HEK293 (cell line): ENCODE measurements at regions not wholly inside any gene's neighbourhood (a gene's known extent, or its start where the extent isn't known, plus 50 kb on each side); places are given as distances from the start of the nearest gene placed in this dataset.

Experiments used
- CTCF ChIA-PET: fragments of 350-600 bp; formaldehyde crosslinking; extraction: SDS; loops from one replicate; lab custom pipeline; 2021; ENCODE audit warnings: antibody characterized with exemption; lab: Yijun Ruan, JAX
- POLR2A ChIA-PET: fragments of 300-600 bp; formaldehyde crosslinking; extraction: SDS; loops from one replicate; lab custom pipeline; 2020; ENCODE audit warnings: antibody characterized with exemption, inconsistent platforms; lab: Yijun Ruan, JAX
- H3K27ac ChIP-seq: fragments of 200-500 bp; sonication (Bioruptor generic); 2 replicates; pipeline ENCODE4 v1.5.1; 2014; ENCODE audit warnings: low read depth, low read length, control low read depth, inconsistent platforms; ENCODE audit errors: extremely low read depth
- H3K36me3 ChIP-seq, 2 experiments: fragments of 200-500 bp in 1 of 2; sonication (Bioruptor generic) in 1 of 2; 1 replicate in 1 of 2; 2 replicates in 1 of 2; pipeline ENCODE4 v1.5.1; 2014 to 2017; ENCODE audit warnings: inconsistent platforms in 2 of 2, low read length in 2 of 2; ENCODE audit not compliant: control insufficient read depth in 2 of 2, insufficient read depth in 1 of 2
- H3K4me1 ChIP-seq: fragments of 200-500 bp; sonication (Bioruptor generic); 2 replicates; pipeline ENCODE4 v1.5.1; 2014; ENCODE audit warnings: mild to moderate bottlenecking, low read length, inconsistent platforms; ENCODE audit not compliant: control insufficient read depth, insufficient read depth
- H3K4me3 ChIP-seq: 2 replicates; pipeline ENCODE4 v1.5.1; 2011; ENCODE audit warnings: low read depth, mild to moderate bottlenecking, control low read depth, low read length, moderate library complexity
- H3K9me3 ChIP-seq: fragments of 200-500 bp; sonication (Bioruptor generic); 2 replicates; pipeline ENCODE4 v1.5.1; 2014; ENCODE audit warnings: low read depth, low read length, inconsistent platforms; ENCODE audit not compliant: control insufficient read depth, insufficient read depth
- BCL11B ChIP-seq: fragments of 450-650 bp; formaldehyde crosslinking; IDR thresholded peaks from 2 replicates; pipeline ENCODE4 v1.5.1; 2016; ENCODE audit warnings: low read depth, missing biosample characterization, missing genetic modification characterization
- ELK4 ChIP-seq: IDR thresholded peaks from 2 replicates; pipeline ENCODE4 v1.6.1; 2011; ENCODE audit warnings: mild to moderate bottlenecking, low read depth, low read length, borderline replicate concordance
- MZF1 ChIP-seq: fragments of 450-650 bp; formaldehyde crosslinking; IDR thresholded peaks from 2 replicates; pipeline ENCODE4 v1.5.1; 2017; ENCODE audit warnings: missing biosample characterization, missing genetic modification characterization, borderline replicate concordance
- OSR2 ChIP-seq: fragments of 450-650 bp; formaldehyde crosslinking; IDR thresholded peaks from 2 replicates; pipeline ENCODE4 v1.5.1; 2016; ENCODE audit warnings: missing biosample characterization, missing genetic modification characterization
- ZNF169 ChIP-seq: fragments of 450-650 bp; formaldehyde crosslinking; IDR thresholded peaks from 2 replicates; pipeline ENCODE4 v1.5.1; 2016; ENCODE audit warnings: missing biosample characterization, missing genetic modification characterization
- ZNF214 ChIP-seq: fragments of 450-650 bp; formaldehyde crosslinking; IDR thresholded peaks from 2 replicates; pipeline ENCODE4 v1.5.1; 2017; ENCODE audit warnings: missing biosample characterization, mild to moderate bottlenecking, missing genetic modification characterization, borderline replicate concordance
- ZNF362 ChIP-seq: fragments of 450-650 bp; formaldehyde crosslinking; IDR thresholded peaks from 2 replicates; pipeline ENCODE4 v1.5.1; 2016; ENCODE audit warnings: missing biosample characterization, missing genetic modification characterization
- ZNF366 ChIP-seq: fragments of 450-650 bp; formaldehyde crosslinking; conservative IDR thresholded peaks from 2 replicates; pipeline ENCODE4 v1.5.1; 2016; ENCODE audit warnings: missing biosample characterization, missing genetic modification characterization
- ZNF404 ChIP-seq: fragments of 450-650 bp; formaldehyde crosslinking; IDR thresholded peaks from 2 replicates; pipeline ENCODE4 v1.5.1; 2017; ENCODE audit warnings: missing biosample characterization, missing genetic modification characterization
- ZNF433 ChIP-seq: fragments of 450-650 bp; formaldehyde crosslinking; IDR thresholded peaks from 2 replicates; pipeline ENCODE4 v1.5.1; 2016; ENCODE audit warnings: missing biosample characterization, missing genetic modification characterization, low read depth
- ZNF513 ChIP-seq: fragments of 450-650 bp; IDR thresholded peaks from 2 replicates; pipeline ENCODE4 v1.5.1; 2018; ENCODE audit warnings: missing biosample characterization, missing genetic modification characterization
- ZNF514 ChIP-seq: fragments of 450-650 bp; formaldehyde crosslinking; IDR thresholded peaks from 2 replicates; pipeline ENCODE4 v1.5.1; 2016; ENCODE audit warnings: missing biosample characterization, missing genetic modification characterization
- ZNF548 ChIP-seq: fragments of 450-650 bp; formaldehyde crosslinking; IDR thresholded peaks from 2 replicates; pipeline ENCODE4 v1.5.1; 2016; ENCODE audit warnings: missing biosample characterization, missing genetic modification characterization
- ZNF664 ChIP-seq: fragments of 450-650 bp; formaldehyde crosslinking; IDR thresholded peaks from 2 replicates; pipeline ENCODE4 v1.5.1; 2016; ENCODE audit warnings: missing biosample characterization, missing genetic modification characterization
- ZNF677 ChIP-seq: fragments of 450-650 bp; IDR thresholded peaks from 2 replicates; pipeline ENCODE4 v1.5.0; 2018; ENCODE audit warnings: missing biosample characterization, mild to moderate bottlenecking, missing genetic modification characterization, moderate library complexity
- ZNF704 ChIP-seq: fragments of 450-650 bp; formaldehyde crosslinking; IDR thresholded peaks from 2 replicates; pipeline ENCODE4 v1.5.1; 2016; ENCODE audit warnings: missing biosample characterization, missing genetic modification characterization
- ZNF707 ChIP-seq: fragments of 450-650 bp; formaldehyde crosslinking; IDR thresholded peaks from 2 replicates; pipeline ENCODE4 v1.5.1; 2016; ENCODE audit warnings: missing biosample characterization, missing genetic modification characterization
- ZNF791 ChIP-seq: fragments of 450-650 bp; formaldehyde crosslinking; IDR thresholded peaks from 2 replicates; pipeline ENCODE4 v1.5.1; 2016; ENCODE audit warnings: missing biosample characterization, missing genetic modification characterization
- ZSCAN18 ChIP-seq: fragments of 450-650 bp; formaldehyde crosslinking; IDR thresholded peaks from 2 replicates; pipeline ENCODE4 v1.5.1; 2016; ENCODE audit warnings: missing biosample characterization, missing genetic modification characterization
- ZXDB ChIP-seq: fragments of 450-650 bp; formaldehyde crosslinking; IDR thresholded peaks from 2 replicates; pipeline ENCODE4 v1.5.1; 2016; ENCODE audit warnings: missing biosample characterization, missing genetic modification characterization

- no peak overlapping the region for H3K4me3 ChIP-seq
- H3K9me3 ChIP-seq = no peaks in the 10 kb centered on the region
- H3K36me3 ChIP-seq = no peaks in the 10 kb centered on the region
- CTCF ChIA-PET = interaction anchor here (1.5 kb wide), 1 partner anchor 15 kb away, joined by 3 read pairs; no protein-coding TSS in a partner anchor
- POLR2A ChIA-PET = no interaction called here
- H3K4me1 ChIP-seq = no peaks in the 10 kb centered on the region
- H3K27ac ChIP-seq = no peak overlapping the region
- no peak for TF ChIP-seq ZNF362 (tag by site-specific recombination)
- TF ChIP-seq ELK4 = no peak
- TF ChIP-seq ZNF704 (tag by site-specific recombination) = no peak
- no peak for TF ChIP-seq ZNF366
- TF ChIP-seq ZNF791 (tag by site-specific recombination) = no peak
- no peak for TF ChIP-seq OSR2 (tag by site-specific recombination)
- no peak for TF ChIP-seq ZNF664
- no peak for TF ChIP-seq ZNF513 (tag by site-specific recombination)
- no peak for TF ChIP-seq BCL11B (tag by site-specific recombination)
Observed at GRCh38 chr18:78857314-78858150, 122.1 kb upstream of the SALL3 start.

- H3K36me3 ChIP-seq = no peaks in the 10 kb centered on the region
- ChIA-PET POLR2A (no interaction called here), CTCF (no interaction called here)
- TF ChIP-seq ZNF548 (tag by site-specific recombination) = no peak
- TF ChIP-seq ZXDB = no peak
- no peak for TF ChIP-seq ZNF677
- no peak for TF ChIP-seq ZNF707 (tag by site-specific recombination)
- no peak for TF ChIP-seq MZF1 (tag by site-specific recombination)
- no peak for TF ChIP-seq ZNF433 (tag by site-specific recombination)
- TF ChIP-seq ZNF404 (tag by site-specific recombination) = no peak
- TF ChIP-seq ZNF514 (tag by site-specific recombination) = no peak
- no peak for TF ChIP-seq ZNF214 (tag by site-specific recombination)
- TF ChIP-seq ZNF513 (tag by site-specific recombination) = no peak
- TF ChIP-seq ZSCAN18 (tag by site-specific recombination) = no peak
- no peak for TF ChIP-seq ZNF169 (tag by site-specific recombination)
- H3K4me3 ChIP-seq = no peak overlapping the region
- no peaks in the 10 kb centered on the region for H3K9me3 ChIP-seq
- H3K4me1 ChIP-seq = no peaks in the 10 kb centered on the region
- no peak overlapping the region for H3K27ac ChIP-seq
Observed at GRCh38 chr18:78859686-78860085, 119.9 kb upstream of the SALL3 start.
